ENCODE measurements at regions not wholly inside any gene's neighbourhood (a gene's known extent, or its start where the extent isn't known, plus 50 kb on each side); places are given as distances from the start of the nearest gene placed in this dataset.

- TF ChIP-seq RNF2 (IDR thresholded peaks at IDR 0.05; ENCODE audit: borderline replicate concordance, low read depth, low read length, missing control alignments, poor library complexity, severe bottlenecking) (no peak), CEBPB (IDR thresholded peaks at IDR 0.05; ENCODE audit: low read depth, low read length) (no peak), HDAC2 (IDR thresholded peaks at IDR 0.05; ENCODE audit: borderline replicate concordance in 1 of 2, low read depth in 2 of 2, low read length in 2 of 2) (no peak), SIN3A (conservative IDR thresholded peaks at IDR 0.05 in 1 of 2, IDR thresholded peaks at IDR 0.05 in 1 of 2; ENCODE audit: low read depth in 1 of 2, low read length in 2 of 2) (no peak), NANOG (IDR thresholded peaks at IDR 0.05; ENCODE audit: insufficient read depth, low read depth, low read length, poor library complexity, severe bottlenecking) (no peak), POLR2A (IDR thresholded peaks at IDR 0.05; ENCODE audit: control extremely low read depth in 1 of 2, low read depth in 2 of 2, low read length in 2 of 2) (no peak)
Observed at GRCh38 chr3:38992117-38992760, 59.5 kb downstream of the SCN11A start (continued).

All from H1 (cell line).